ENCODE measurements at regions not wholly inside any gene's neighbourhood (a gene's known extent, or its start where the extent isn't known, plus 50 kb on each side); places are given as distances from the start of the nearest gene placed in this dataset.

DNA sequence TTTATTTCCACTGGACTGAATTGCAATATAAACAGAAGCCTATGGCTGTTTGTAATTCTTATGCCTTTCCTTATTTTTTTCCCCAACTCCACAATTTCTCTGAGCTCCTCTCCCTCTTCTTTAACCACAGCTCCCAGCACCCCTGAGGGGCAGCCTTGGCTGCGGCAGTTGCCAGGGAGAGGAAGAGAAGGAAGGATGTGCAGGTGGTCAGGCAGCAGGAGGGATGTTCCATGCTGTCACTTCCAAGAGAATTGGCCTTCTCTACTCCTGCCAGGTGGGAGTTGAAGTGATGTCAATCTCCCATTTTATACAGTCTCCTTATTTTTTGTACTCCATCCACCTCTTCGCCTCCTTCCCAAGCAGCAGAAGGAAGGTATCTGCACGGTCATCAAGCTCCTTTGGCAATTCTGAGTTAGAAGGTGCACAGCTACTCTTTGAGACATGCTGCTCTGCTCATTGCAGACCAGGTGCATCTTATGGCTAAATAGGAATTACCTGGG lies 343.3 kb upstream of the RPS6KA3 start:
- TF ChIP-seq, protein P1, sequence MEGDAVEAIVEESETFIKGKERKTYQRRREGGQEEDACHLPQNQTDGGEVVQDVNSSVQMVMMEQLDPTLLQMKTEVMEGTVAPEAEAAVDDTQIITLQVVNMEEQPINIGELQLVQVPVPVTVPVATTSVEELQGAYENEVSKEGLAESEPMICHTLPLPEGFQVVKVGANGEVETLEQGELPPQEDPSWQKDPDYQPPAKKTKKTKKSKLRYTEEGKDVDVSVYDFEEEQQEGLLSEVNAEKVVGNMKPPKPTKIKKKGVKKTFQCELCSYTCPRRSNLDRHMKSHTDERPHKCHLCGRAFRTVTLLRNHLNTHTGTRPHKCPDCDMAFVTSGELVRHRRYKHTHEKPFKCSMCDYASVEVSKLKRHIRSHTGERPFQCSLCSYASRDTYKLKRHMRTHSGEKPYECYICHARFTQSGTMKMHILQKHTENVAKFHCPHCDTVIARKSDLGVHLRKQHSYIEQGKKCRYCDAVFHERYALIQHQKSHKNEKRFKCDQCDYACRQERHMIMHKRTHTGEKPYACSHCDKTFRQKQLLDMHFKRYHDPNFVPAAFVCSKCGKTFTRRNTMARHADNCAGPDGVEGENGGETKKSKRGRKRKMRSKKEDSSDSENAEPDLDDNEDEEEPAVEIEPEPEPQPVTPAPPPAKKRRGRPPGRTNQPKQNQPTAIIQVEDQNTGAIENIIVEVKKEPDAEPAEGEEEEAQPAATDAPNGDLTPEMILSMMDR (IDR thresholded peaks at IDR 0.05), result no peak
- TF ChIP-seq, protein P2, sequence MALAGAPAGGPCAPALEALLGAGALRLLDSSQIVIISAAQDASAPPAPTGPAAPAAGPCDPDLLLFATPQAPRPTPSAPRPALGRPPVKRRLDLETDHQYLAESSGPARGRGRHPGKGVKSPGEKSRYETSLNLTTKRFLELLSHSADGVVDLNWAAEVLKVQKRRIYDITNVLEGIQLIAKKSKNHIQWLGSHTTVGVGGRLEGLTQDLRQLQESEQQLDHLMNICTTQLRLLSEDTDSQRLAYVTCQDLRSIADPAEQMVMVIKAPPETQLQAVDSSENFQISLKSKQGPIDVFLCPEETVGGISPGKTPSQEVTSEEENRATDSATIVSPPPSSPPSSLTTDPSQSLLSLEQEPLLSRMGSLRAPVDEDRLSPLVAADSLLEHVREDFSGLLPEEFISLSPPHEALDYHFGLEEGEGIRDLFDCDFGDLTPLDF (CRISPR knock-in tag; IDR thresholded peaks at IDR 0.05), result no peak

Measured in WTC11 (cell line).